CD4-positive, alpha-beta T cell (primary cell): ENCODE measurements at regions not wholly inside any gene's neighbourhood (a gene's known extent, or its start where the extent isn't known, plus 50 kb on each side); places are given as distances from the start of the nearest gene placed in this dataset.

Experiments
- ATAC-seq: fragments of 200-7000 bp; cut with Tn5 transposase; one replicate; pipeline ENCODE4 v1.10.0; 2022; ENCODE audit warnings: mild to moderate bottlenecking; ENCODE audit not compliant: poor library complexity
- CTCF ChIA-PET: fragments of 350-600 bp; sonication (Branson Sonifier 250); formaldehyde crosslinking; loops from one replicate; lab custom pipeline; 2021; ENCODE audit warnings: antibody characterized with exemption, inconsistent platforms; lab: Charles Lee
- POLR2A ChIA-PET: fragments of 350-600 bp; sonication (Branson Sonifier 250); formaldehyde crosslinking; loops from one replicate; lab custom pipeline; 2021; ENCODE audit warnings: antibody characterized with exemption, inconsistent platforms; lab: Charles Lee
- DNase-seq, 14 experiments: peaks; one replicate each; pipeline ENCODE4 v3.0.0-alpha.2; 2013 to 2020; ENCODE audit warnings: mixed read lengths in 2 of 14
- H3K27ac ChIP-seq, 2 donors: one replicate each; pipeline versions ENCODE4 v1.5.1 to v1.7.0; 2013; ENCODE audit warnings: low read length in 2 of 2, low read depth in 1 of 2, mild to moderate bottlenecking in 1 of 2
- H3K27me3 ChIP-seq, 2 experiments: 1 replicate in 1 of 2; 2 replicates in 1 of 2; pipeline versions ENCODE4 v1.6.1 to v1.7.0; 2013; ENCODE audit warnings: low read length in 2 of 2, control low read depth in 1 of 2, mild to moderate bottlenecking in 1 of 2, moderate library complexity in 1 of 2; ENCODE audit not compliant: insufficient read depth in 2 of 2, control insufficient read depth in 1 of 2
- H3K36me3 ChIP-seq: one replicate; pipeline ENCODE4 v1.6.1; 2013; ENCODE audit warnings: low read length, control low read depth; ENCODE audit not compliant: insufficient read depth
- H3K4me1 ChIP-seq: one replicate; pipeline ENCODE4 v1.6.1; 2013; ENCODE audit warnings: low read length, control low read depth; ENCODE audit not compliant: insufficient read depth
- H3K4me3 ChIP-seq: one replicate; pipeline ENCODE4 v1.5.1; 2013; ENCODE audit warnings: mild to moderate bottlenecking, low read length, moderate library complexity
- H3K9me3 ChIP-seq, 2 experiments: 1 replicate in 1 of 2; 2 replicates in 1 of 2; pipeline versions ENCODE4 v1.6.1 to v1.7.0; 2013; ENCODE audit warnings: low read length in 2 of 2, mild to moderate bottlenecking in 2 of 2, control low read depth in 1 of 2, moderate library complexity in 1 of 2; ENCODE audit not compliant: control insufficient read depth in 1 of 2, insufficient read depth in 1 of 2
- H3K27ac Mint-ChIP-seq: one replicate; pipeline ENCODE4 v1.8.0; 2020; ENCODE audit warnings: mixed read lengths
- H3K27me3 Mint-ChIP-seq: one replicate; pipeline ENCODE4 v1.8.0; 2021; ENCODE audit warnings: mixed read lengths
- H3K36me3 Mint-ChIP-seq: one replicate; pipeline ENCODE4 v1.8.0; 2021; ENCODE audit warnings: low read depth, mixed read lengths
- H3K4me1 Mint-ChIP-seq: one replicate; pipeline ENCODE4 v1.8.0; 2021; ENCODE audit warnings: low read depth, mixed read lengths
- H3K4me3 Mint-ChIP-seq: one replicate; pipeline ENCODE4 v1.8.0; 2020; ENCODE audit warnings: mild to moderate bottlenecking, mixed read lengths
- H3K9me3 Mint-ChIP-seq: one replicate; pipeline ENCODE4 v1.8.0; 2020; ENCODE audit warnings: mixed read lengths
- CTCF ChIP-seq: fragments of 200-600 bp; IDR thresholded peaks from one replicate; pipeline ENCODE4 v1.8.0; 2022; ENCODE audit warnings: antibody characterized with exemption, mild to moderate bottlenecking
- intact Hi-C, 2 experiments: fragments of 100-400 bp; cut with DNase I in 1 of 2; cut with micrococcal nuclease in 1 of 2; formaldehyde crosslinking; loops; one replicate each; pipeline versions ENCODE4 v1.15.1 to v1.9.0; 2023 to 2025; cut with DNase I, micrococcal nuclease

GRCh38 chr12:41804026-41804425 lies 340.6 kb downstream of the GXYLT1 start:
- no peaks in the 10 kb centered on the region for H3K9me3 ChIP-seq
- Mint-ChIP-seq H3K27ac (no peak overlapping the region), H3K27me3 (no peaks in the 10 kb centered on the region), H3K4me3 (no peak overlapping the region), H3K9me3 (no peaks in the 10 kb centered on the region), H3K4me1 (no peaks in the 10 kb centered on the region), H3K36me3 (no peaks in the 10 kb centered on the region)
- ChIA-PET POLR2A (no interaction called here), CTCF (interaction anchor here (0.8 kb wide), 1 partner anchor 8 kb away, joined by 3 read pairs; no protein-coding TSS in a partner anchor)
- intact Hi-C loops, result no loop called here
- H3K36me3 ChIP-seq, result no peaks in the 10 kb centered on the region
- H3K4me3 ChIP-seq, result no peak overlapping the region
- ATAC-seq (no peak), DNase-seq (no peak)
- no peak for TF ChIP-seq CTCF
- H3K27me3 ChIP-seq, result no peaks in the 10 kb centered on the region
- H3K27ac ChIP-seq, result no peak overlapping the region
- no peaks in the 10 kb centered on the region for H3K4me1 ChIP-seq

DNA sequence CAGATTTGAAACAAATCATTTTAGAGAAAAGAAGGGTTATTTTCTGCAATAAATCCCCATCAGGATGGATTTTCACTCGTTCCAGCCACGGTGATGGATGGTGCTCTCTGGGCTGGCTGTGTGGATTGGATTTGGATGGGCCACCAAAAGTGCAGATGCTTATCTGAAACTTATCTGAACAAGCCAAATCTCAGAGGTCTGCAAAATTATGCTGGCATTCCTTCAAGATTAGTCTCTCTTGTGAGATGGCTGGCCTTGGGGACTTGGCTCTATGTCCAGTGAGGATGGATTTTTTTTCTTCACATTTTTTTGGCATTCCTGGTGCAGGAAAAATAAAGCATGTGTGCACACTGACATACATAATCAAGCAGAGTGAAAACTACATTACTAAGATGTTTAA lies 341.9 kb downstream of the GXYLT1 start:
- Mint-ChIP-seq H3K27me3 (no peaks in the 10 kb centered on the region), H3K27ac (no peak overlapping the region), H3K36me3 (no peaks in the 10 kb centered on the region), H3K4me3 (no peak overlapping the region), H3K4me1 (no peaks in the 10 kb centered on the region), H3K9me3 (no peaks in the 10 kb centered on the region)
- ChIA-PET CTCF (interaction anchor here (0.6 to 0.7 kb wide), 2 partner anchors 31 to 1083 kb away, joined by 3 to 4 read pairs; no protein-coding TSS in a partner anchor), POLR2A (no interaction called here)
- Histone ChIP-seq H3K27me3 (no peaks in the 10 kb centered on the region), H3K9me3 (no peaks in the 10 kb centered on the region), H3K27ac (no peak overlapping the region), H3K36me3 (no peaks in the 10 kb centered on the region), H3K4me3 (no peak overlapping the region), H3K4me1 (no peaks in the 10 kb centered on the region)
- ATAC-seq, result no peak
- no peak for DNase-seq
- intact Hi-C loops, result no loop called here
- TF ChIP-seq CTCF, result no peak

DNA sequence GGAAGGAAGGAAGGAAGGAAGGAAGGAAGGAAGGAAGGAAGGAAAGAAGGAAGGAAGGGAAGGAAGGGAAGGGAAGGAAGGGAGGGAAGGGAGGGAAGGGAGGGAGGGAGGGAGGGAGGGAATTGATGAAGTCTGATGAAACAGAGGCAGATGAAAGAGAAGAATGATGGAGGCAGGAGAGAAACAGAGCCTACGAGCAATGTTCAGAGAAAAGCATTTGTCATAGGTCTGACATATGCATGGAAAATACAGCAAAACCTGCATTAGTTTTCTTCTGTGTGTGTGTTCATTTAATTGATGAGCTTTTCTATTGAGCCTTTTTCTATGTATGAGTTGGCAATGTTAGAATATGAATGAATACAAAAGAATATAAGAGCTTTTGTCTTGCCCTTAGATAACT lies 343.4 kb downstream of the GXYLT1 start:
- Mint-ChIP-seq H3K27me3 (no peaks in the 10 kb centered on the region), H3K4me3 (no peak overlapping the region), H3K4me1 (no peaks in the 10 kb centered on the region), H3K27ac (no peak overlapping the region), H3K9me3 (no peaks in the 10 kb centered on the region), H3K36me3 (no peaks in the 10 kb centered on the region)
- intact Hi-C loops, result no loop called here
- no peak for TF ChIP-seq CTCF
- DNase-seq (no peak), ATAC-seq (no peak)
- CTCF ChIA-PET, result no interaction called here
- POLR2A ChIA-PET, result no interaction called here
- Histone ChIP-seq H3K36me3 (no peaks in the 10 kb centered on the region), H3K27ac (no peak overlapping the region), H3K27me3 (no peaks in the 10 kb centered on the region), H3K9me3 (no peaks in the 10 kb centered on the region), H3K4me3 (no peak overlapping the region), H3K4me1 (no peaks in the 10 kb centered on the region)
